NCI-H1694 (cell line): ENCODE measurements at regions not wholly inside any gene's neighbourhood (a gene's known extent, or its start where the extent isn't known, plus 50 kb on each side); places are given as distances from the start of the nearest gene placed in this dataset.

Experiments used
- DNase-seq: peaks from one replicate; lab custom pipeline; 2025; lab: John Stamatoyannopoulos, UW

DNA sequence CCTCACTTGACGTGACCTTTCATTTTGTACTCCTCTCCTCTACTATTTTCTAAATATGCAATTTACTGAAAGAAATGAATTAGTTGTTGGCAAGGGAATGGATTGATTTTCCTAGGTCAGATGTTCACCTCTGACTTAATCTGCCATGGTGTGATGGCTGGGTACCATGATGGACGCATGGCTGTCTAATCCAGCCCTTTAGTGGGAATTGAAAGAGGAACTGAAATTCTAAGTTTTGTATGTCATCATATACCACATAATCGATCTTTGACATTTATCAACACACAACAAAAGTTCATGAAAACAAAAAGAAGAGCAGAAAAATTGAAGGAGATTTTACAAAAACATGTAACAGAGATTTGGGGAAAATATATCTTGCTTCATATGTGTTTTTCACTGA, 331.3 kb upstream of the SNX7 start:
- DNase-seq = no peak

DNA sequence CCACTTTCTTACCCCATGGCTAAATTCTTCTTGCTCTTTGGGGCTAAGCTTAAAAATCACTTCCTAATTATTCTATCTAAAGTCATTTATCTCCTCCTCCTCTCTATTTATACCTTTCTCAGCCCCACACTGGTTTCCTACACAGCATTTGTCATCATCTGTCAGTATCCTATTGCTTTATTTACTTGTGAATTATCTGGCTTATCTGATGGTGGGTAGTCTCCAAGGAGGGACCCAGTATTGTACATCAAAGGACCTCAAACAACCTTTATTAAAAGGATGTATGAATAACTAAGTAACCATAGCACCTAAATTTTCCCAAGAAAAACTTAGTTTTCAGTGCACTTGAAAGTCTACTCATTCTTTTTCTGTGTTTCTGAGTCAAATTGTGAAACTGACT, 332.7 kb upstream of the SNX7 start:
- DNase-seq = no peak

- DNase-seq = no peak
Measured at GRCh38 chr1:98327220-98327861, 334.2 kb upstream of the SNX7 start.

GRCh38 chr1:98325646-98326440, 335.7 kb upstream of the SNX7 start:
- no peak for DNase-seq

DNA sequence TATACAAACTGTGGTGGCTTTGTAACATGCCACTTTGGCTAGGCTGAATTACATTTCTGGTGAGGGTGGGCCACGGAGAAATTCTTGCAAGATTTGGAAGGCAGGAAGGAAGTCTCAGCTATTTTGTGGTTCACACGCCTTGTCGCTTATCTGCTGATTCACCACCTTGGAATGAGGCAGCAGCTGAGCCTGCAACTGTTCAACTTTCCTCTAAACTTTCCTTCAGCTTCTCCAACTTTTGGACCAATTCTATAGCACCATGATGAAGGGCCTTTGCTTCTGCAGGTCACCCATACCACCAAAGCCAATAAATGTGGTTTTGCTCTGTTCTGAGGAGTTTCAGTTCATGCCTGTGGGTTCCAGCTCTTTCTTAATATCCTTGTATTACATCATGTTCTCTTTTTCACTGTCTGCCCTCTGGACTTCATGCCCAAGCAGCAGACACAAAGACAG, 337.6 kb upstream of the SNX7 start:
- DNase-seq = no peak

- no peak for DNase-seq
Measured at GRCh38 chr1:98323388-98323787, 338.1 kb upstream of the SNX7 start.

- DNase-seq = no peak
Measured at GRCh38 chr1:98322966-98323365, 338.6 kb upstream of the SNX7 start.

GRCh38 chr1:98322086-98322485, 339.4 kb upstream of the SNX7 start:
- DNase-seq = no peak

- no peak for DNase-seq
Measured at GRCh38 chr1:98321191-98321590, 340.3 kb upstream of the SNX7 start.

DNA sequence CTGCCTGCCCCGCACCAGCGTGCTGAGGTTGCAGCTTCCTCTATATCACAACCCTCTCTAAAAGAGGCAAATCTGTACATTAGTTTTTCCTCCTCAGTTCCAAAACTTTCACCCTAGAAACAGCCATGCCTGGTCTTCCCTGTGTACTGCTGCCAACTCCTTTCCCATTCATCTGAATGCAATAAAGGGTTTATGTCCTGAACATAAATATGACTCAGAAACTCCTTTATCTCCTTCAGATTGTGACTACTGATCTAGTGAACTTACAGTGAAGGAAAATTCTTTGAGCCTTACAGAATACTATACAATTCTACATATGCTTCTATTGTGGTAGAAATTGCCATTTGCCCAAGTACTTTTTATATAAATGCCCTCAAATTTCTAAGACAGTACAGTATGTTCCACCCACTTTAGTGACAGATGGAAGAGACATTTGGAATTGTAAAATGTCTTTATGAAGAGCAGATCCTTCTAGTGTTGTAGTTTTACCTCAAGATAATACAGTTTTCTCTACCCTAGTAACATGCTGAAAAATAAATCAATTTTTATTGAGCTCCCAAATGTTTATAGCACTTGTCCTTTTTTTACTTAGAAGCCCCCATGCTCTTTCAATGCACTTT, 345.1 kb upstream of the SNX7 start:
- DNase-seq = no peak

DNA sequence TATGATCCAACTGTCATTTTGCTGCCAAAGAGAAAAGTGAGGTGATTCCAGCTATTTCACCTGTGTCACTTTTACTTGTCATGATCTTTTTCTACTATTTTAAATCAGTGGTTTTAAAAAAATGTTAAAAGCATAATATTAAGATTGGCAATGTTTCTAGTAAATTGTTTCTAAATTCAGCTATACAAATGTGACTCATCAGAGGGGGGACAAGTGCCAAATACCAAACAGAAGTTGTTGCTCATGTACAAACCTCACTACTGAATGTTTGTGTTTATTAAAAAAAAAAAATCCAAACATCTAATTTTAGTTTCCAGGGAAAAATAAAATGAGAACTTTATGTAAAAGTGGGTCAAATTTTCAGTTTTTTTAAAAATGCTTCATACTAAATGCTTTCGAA, 346.2 kb upstream of the SNX7 start:
- no peak for DNase-seq

DNA sequence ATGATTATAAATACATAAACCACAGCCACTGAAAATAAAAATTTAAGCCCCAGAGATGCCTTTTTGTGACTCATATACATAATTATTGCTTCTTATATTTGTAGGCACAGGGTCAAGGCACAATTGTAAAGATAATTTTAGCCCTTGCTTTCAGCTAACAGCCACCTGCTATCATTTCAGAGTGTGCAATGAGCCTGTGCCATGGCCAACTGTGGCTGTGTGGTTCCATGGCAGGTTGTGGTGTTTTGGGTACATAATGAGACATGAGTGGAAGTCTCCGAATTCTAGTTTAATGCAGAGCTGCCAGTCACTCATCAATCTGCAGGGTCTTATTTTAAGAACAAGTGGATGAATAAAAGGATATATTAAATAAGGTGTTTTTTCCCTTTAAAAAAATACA, 346.9 kb upstream of the SNX7 start:
- no peak for DNase-seq

DNA sequence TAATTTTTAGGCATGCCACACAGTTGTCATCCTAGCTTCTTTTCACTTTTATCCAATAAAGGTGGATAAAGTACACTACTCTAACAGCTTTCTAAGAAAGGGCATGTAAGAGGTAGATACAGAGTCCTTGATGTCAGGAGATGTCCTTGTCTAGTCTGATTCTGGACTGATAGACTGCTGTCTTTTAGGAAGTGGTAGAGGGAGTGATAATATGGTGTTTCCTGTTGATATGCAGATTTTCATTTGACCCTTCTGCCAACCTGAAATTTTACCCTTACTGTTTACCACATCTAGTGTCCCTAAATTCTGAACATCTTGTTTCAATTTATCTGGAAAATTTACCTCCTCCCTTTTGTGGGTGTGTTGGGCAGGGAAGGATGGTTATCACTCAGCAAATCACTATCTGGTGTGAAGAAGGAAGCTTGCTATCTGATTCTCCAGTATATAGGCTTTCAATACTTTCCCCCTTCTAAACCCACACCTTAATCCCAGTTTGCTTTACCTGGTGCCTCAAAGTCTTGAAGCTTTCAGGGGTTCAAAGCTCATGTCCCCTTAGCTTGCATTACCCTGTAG, 354.9 kb upstream of the SNX7 start:
- no peak for DNase-seq

- DNase-seq = no peak
Measured at GRCh38 chr1:98305362-98305761, 356.2 kb upstream of the SNX7 start.

GRCh38 chr1:98304888-98305287, 356.6 kb upstream of the SNX7 start:
- DNase-seq = no peak

- DNase-seq = no peak
Measured at GRCh38 chr1:98299861-98300260, 361.7 kb upstream of the SNX7 start.

- no peak for DNase-seq
Measured at GRCh38 chr1:98299313-98299712, 362.2 kb upstream of the SNX7 start.

- DNase-seq = no peak
Measured at GRCh38 chr1:98298319-98298718, 363.2 kb upstream of the SNX7 start.

- no peak for DNase-seq
Measured at GRCh38 chr1:98296681-98297080, 364.8 kb upstream of the SNX7 start.

GRCh38 chr1:98294127-98294526, 367.4 kb upstream of the SNX7 start:
- no peak for DNase-seq

- no peak for DNase-seq
Measured at GRCh38 chr1:98292994-98293393, 368.5 kb upstream of the SNX7 start.

DNA sequence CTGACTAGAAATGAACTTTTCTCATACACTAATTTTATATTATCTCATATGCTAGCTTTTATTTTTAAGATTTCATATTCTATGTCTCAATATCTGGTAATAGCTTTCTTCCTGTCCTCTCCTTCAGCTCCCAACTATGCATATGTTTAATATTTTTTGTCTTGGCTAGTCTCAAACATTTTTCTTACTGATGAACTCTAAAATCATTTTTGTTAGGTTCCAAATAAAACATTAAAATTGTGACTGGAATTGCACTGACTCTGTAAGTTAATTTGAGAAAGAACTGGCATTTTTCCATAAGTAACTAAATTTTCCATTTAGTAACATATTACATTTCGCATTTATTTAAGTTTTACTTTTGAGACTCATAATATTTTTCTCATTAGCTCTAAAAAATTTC, 368.5 kb upstream of the DPYD start:
- DNase-seq = no peak

DNA sequence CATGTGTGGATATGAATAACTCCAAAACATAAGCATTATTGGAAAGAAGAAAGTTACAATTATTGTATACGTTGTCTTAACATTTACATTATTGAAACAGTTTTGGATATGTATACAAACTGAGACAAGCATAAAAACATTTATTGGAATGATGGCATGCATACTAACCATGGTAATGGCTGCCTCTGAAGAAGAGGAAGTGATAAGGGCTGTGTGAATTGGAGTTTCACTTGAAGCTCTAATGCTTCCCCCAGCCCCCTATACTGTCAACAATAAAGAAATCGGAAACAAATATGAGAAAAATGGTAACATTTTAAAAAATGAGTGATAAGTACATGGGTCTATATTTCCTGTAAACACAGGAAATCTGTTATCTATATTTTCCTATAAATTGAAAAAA, 367.7 kb upstream of the DPYD start:
- no peak for DNase-seq
